AG04450 (cell line): ENCODE measurements at regions not wholly inside any gene's neighbourhood (a gene's known extent, or its start where the extent isn't known, plus 50 kb on each side); places are given as distances from the start of the nearest gene placed in this dataset.

Experiments
- CTCF ChIA-PET: fragments of 300-600, 350-600 bp; formaldehyde crosslinking; extraction: SDS; loops from one replicate; lab custom pipeline; 2022; ENCODE audit warnings: antibody characterized with exemption, inconsistent platforms; lab: Charles Lee
- POLR2A ChIA-PET: fragments of 350-600 bp; formaldehyde crosslinking; extraction: SDS; loops from one replicate; lab custom pipeline; 2021; ENCODE audit warnings: antibody characterized with exemption, inconsistent platforms; lab: Yijun Ruan, JAX
- DNase-seq: peaks from one replicate; pipeline ENCODE4 v3.0.0-alpha.2; 2011; ENCODE audit warnings: low read depth, low spot score
- H3K27ac ChIP-seq: one replicate; pipeline ENCODE4 v1.5.1; 2012; ENCODE audit warnings: low read depth, low read length, control low read depth
- H3K27me3 ChIP-seq: one replicate; pipeline ENCODE4 v1.6.0; 2012; ENCODE audit warnings: low read length; ENCODE audit not compliant: control insufficient read depth, insufficient read depth
- H3K4me3 ChIP-seq: 2 replicates; pipeline ENCODE4 v1.5.1; 2011; ENCODE audit warnings: mild to moderate bottlenecking, low read depth, low read length, control low read depth
- H3K9me3 ChIP-seq: 2 replicates; pipeline ENCODE4 v1.5.1; 2012; ENCODE audit warnings: low read length; ENCODE audit not compliant: control insufficient read depth, insufficient read depth
- TF ChIP-seq, protein P1 (sequence below): IDR thresholded peaks from 2 replicates; pipeline ENCODE4 v1.5.1; 2011; ENCODE audit warnings: low read depth, low read length, control low read depth, inconsistent platforms

DNA sequence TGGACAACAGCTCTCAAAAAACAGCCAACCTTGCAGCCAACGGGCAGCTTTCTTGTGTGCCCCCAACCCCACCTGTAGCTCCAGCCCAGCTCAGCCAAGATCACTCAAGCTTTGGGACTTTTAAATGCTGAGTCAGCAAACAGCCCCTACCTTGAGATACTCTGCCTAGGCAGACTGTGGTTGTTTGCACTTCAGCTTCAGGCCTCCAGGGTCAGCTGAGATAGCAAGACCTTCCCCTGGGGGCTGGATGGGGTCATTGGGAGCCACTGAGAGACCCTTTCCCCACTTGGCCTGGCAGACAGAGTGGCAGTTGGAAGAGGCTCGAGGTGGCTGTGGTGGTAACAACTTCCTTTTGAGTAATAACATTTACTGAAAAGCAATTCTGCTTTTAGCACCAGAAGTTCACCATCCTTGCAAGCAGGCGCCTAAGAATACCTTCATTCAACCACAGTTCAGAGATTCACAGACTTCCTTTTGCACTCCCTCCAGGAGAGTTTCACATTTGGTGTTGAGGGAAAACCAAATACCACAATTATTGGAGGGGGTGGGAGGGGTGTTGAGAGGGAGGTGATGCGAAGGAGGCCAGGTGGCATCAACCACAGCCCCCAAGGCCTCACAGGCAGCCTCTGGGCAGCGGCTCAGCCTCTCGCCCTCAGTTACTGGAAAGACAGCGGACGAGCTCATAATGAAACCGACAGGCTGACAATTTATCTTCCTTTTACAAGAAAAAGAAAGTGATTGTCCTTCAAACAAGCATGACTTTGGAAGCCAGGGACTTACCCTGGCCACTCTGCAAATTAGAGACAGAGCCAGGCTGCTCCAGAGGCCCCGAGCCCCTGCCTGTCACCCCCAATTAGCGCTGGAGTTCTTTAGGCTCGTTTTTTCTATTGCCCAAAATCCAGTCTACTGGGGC is 148.1 kb downstream of the CEBPB start:
- H3K9me3 ChIP-seq, result no peaks in the 10 kb centered on the region; the same call in 1 of the 2 replicates
- no peak for DNase-seq
- TF ChIP-seq, protein P1, sequence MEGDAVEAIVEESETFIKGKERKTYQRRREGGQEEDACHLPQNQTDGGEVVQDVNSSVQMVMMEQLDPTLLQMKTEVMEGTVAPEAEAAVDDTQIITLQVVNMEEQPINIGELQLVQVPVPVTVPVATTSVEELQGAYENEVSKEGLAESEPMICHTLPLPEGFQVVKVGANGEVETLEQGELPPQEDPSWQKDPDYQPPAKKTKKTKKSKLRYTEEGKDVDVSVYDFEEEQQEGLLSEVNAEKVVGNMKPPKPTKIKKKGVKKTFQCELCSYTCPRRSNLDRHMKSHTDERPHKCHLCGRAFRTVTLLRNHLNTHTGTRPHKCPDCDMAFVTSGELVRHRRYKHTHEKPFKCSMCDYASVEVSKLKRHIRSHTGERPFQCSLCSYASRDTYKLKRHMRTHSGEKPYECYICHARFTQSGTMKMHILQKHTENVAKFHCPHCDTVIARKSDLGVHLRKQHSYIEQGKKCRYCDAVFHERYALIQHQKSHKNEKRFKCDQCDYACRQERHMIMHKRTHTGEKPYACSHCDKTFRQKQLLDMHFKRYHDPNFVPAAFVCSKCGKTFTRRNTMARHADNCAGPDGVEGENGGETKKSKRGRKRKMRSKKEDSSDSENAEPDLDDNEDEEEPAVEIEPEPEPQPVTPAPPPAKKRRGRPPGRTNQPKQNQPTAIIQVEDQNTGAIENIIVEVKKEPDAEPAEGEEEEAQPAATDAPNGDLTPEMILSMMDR, result no peak
- ChIA-PET POLR2A (interaction anchor here (1.0 kb wide), 1 partner anchor 148 kb away, joined by 3 read pairs; the partner anchor contains the start of gene CEBPB), CTCF (interaction anchor here (0.6 kb wide), 1 partner anchor 64 kb away, joined by 3 read pairs; no protein-coding TSS in a partner anchor)
- no peaks in the 10 kb centered on the region for H3K27me3 ChIP-seq
- peak overlapping the region; percentile 73 for H3K27ac ChIP-seq
- no peak overlapping the region for H3K4me3 ChIP-seq

DNA sequence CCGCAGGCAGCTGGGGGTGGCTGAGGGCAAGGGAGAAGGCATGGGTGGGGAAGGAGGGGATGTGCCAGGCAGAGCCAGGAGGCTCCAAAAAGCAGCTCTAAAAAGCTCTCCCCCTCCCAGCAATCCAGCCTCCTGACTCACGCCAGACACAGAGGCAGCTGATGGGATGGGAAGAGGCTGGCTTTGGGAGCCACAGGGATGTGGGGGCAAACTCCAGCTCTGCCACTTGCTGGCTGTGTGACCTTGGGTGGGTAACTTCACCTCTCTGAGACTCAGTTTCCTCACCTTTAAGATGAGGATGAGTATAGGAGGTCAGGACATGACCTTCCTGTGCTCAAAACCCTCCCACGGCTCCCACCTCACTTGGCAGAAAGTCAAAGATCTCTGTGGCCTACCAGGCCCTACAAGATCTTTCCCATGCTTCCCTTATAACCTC is 148.9 kb downstream of the CEBPB start:
- Histone ChIP-seq H3K4me3 (no peak overlapping the region), H3K27ac (peak overlapping the region; percentile 73), H3K27me3 (no peaks in the 10 kb centered on the region), H3K9me3 (no peaks in the 10 kb centered on the region; the same call in 1 of the 2 replicates)
- CTCF ChIA-PET, result no interaction called here
- TF ChIP-seq, protein P1, result no peak
- POLR2A ChIA-PET, result interaction anchor here (0.6 to 1.0 kb wide), 2 partner anchors 149 to 309 kb away, joined by 3 read pairs; partner anchors contain the start of gene CEBPB
- no peak for DNase-seq

DNA sequence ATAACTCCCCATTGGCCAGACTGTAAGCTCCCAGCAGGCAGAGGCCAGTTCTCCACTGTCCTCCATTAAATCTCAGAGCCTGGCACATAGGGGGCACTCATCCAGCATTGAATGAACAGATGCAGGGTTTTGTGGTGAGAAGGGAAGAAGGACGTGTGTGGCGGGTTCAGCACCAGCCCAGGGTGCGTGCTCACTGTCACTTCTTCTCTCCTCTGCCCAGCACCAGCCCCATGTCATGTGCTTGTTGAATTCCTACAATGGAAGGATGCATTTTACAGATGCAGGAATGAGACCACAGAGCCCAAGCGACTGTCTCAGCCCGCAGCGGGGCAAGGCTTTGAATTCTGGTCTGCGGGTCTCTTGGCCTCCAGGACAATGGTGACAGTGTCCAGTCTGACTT is 149.9 kb downstream of the CEBPB start:
- Histone ChIP-seq H3K9me3 (no peaks in the 10 kb centered on the region; the same call in 1 of the 2 replicates), H3K27ac (no peak overlapping the region), H3K4me3 (no peak overlapping the region), H3K27me3 (no peaks in the 10 kb centered on the region)
- DNase-seq, result no peak
- TF ChIP-seq, protein P1, result no peak
- CTCF ChIA-PET, result interaction anchor here (0.6 kb wide), 1 partner anchor 10 kb away, joined by 3 read pairs; no protein-coding TSS in a partner anchor
- POLR2A ChIA-PET, result no interaction called here

DNA sequence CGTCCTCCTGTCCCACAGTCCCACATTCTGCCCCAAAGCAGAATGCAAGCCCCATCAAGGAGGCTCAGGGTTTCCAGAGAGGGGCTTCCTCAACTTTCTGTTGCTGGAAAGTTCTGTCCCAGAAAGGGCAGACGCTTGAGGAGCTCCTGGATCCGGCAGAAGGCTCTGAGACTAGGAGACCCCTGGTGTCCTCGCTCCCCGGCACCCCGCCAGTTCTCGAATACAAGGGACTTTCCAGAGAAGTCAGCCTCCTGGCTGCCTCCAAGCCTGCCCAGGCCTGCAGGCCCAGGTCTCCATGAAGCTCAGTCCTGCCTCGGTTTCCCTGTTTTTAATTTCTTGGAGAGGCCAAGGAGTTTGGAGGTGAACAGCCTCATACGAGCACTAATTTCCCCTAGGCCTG is 150.4 kb downstream of the CEBPB start:
- no peak for DNase-seq
- POLR2A ChIA-PET, result no interaction called here
- Histone ChIP-seq H3K9me3 (no peaks in the 10 kb centered on the region; the same call in 1 of the 2 replicates), H3K27ac (no peak overlapping the region), H3K4me3 (no peak overlapping the region), H3K27me3 (no peaks in the 10 kb centered on the region)
- CTCF ChIA-PET, result interaction anchor here (0.6 kb wide), 1 partner anchor 9 kb away, joined by 3 read pairs; no protein-coding TSS in a partner anchor
- TF ChIP-seq, protein P1, result no peak
